IPS-20b (cell line): ENCODE measurements at regions not wholly inside any gene's neighbourhood (a gene's known extent, or its start where the extent isn't known, plus 50 kb on each side); places are given as distances from the start of the nearest gene placed in this dataset.

Experiments used
- H3K27ac ChIP-seq: one replicate; pipeline ENCODE4 v1.5.1; 2013; ENCODE audit warnings: low read length
- H3K27me3 ChIP-seq: 2 replicates; pipeline ENCODE4 v1.6.1; 2013; ENCODE audit warnings: mild to moderate bottlenecking, low read length, inconsistent platforms; ENCODE audit not compliant: insufficient read depth
- H3K36me3 ChIP-seq: 2 replicates; pipeline ENCODE4 v1.6.1; 2013; ENCODE audit warnings: low read depth, mild to moderate bottlenecking, inconsistent platforms, low read length, moderate library complexity; ENCODE audit not compliant: insufficient read depth
- H3K4me1 ChIP-seq: 2 replicates; pipeline ENCODE4 v1.6.1; 2013; ENCODE audit warnings: mild to moderate bottlenecking, control low read depth, inconsistent platforms, low read length, moderate library complexity; ENCODE audit not compliant: insufficient read depth
- H3K4me3 ChIP-seq: 2 replicates; pipeline ENCODE4 v1.5.1; 2013; ENCODE audit warnings: mild to moderate bottlenecking, low read length, inconsistent platforms
- H3K9ac ChIP-seq: 2 replicates; pipeline ENCODE4 v1.6.1; 2013; ENCODE audit warnings: low read depth, mild to moderate bottlenecking, inconsistent platforms, low read length, moderate library complexity
- H3K9me3 ChIP-seq: 2 replicates; pipeline ENCODE4 v1.6.1; 2013; ENCODE audit warnings: mild to moderate bottlenecking, low read depth, low read length, inconsistent platforms; ENCODE audit not compliant: insufficient read depth

- Histone ChIP-seq H3K4me1 (no peaks in the 10 kb centered on the region), H3K9me3 (peaks cover 20% of the 10 kb centered on the region), H3K9ac (no peak overlapping the region), H3K27me3 (no peaks in the 10 kb centered on the region), H3K27ac (no peak overlapping the region), H3K36me3 (no peaks in the 10 kb centered on the region), H3K4me3 (no peak overlapping the region)
These were observed 59.0 kb upstream of the CDK20 start for GRCh38 chr9:88033359-88033702.

GRCh38 chr9:88028338-88028737 lies 54.0 kb upstream of the CDK20 start:
- H3K27ac ChIP-seq, result no peak overlapping the region
- H3K4me1 ChIP-seq, result peaks cover 7% of the 10 kb centered on the region; the same call in 1 of the 2 replicates
- H3K36me3 ChIP-seq, result no peaks in the 10 kb centered on the region
- H3K9ac ChIP-seq, result no peak overlapping the region
- no peak overlapping the region for H3K4me3 ChIP-seq
- no peaks in the 10 kb centered on the region for H3K9me3 ChIP-seq
- H3K27me3 ChIP-seq, result no peaks in the 10 kb centered on the region

- Histone ChIP-seq H3K27ac (no peak overlapping the region), H3K9me3 (no peaks in the 10 kb centered on the region), H3K4me3 (no peak overlapping the region), H3K4me1 (peaks cover 7% of the 10 kb centered on the region; the same call in 1 of the 2 replicates), H3K27me3 (no peaks in the 10 kb centered on the region), H3K36me3 (no peaks in the 10 kb centered on the region), H3K9ac (no peak overlapping the region)
These were observed 51.8 kb upstream of the CDK20 start for GRCh38 chr9:88026118-88026479.

- Histone ChIP-seq H3K9ac (no peak overlapping the region), H3K36me3 (no peaks in the 10 kb centered on the region), H3K4me3 (no peak overlapping the region), H3K9me3 (no peaks in the 10 kb centered on the region), H3K27me3 (no peaks in the 10 kb centered on the region), H3K27ac (no peak overlapping the region), H3K4me1 (peaks cover 7% of the 10 kb centered on the region; the same call in 1 of the 2 replicates)
These were observed 51.2 kb upstream of the CDK20 start for GRCh38 chr9:88025411-88026117.

- Histone ChIP-seq H3K4me3 (no peak overlapping the region), H3K9me3 (no peaks in the 10 kb centered on the region), H3K9ac (no peak overlapping the region), H3K4me1 (peaks cover 7% of the 10 kb centered on the region; the same call in 1 of the 2 replicates), H3K27ac (no peak overlapping the region), H3K27me3 (no peaks in the 10 kb centered on the region), H3K36me3 (no peaks in the 10 kb centered on the region)
These were observed 50.6 kb upstream of the CDK20 start for GRCh38 chr9:88024896-88025295.
